GM12878 (cell line): ENCODE measurements at regions not wholly inside any gene's neighbourhood (a gene's known extent, or its start where the extent isn't known, plus 50 kb on each side); places are given as distances from the start of the nearest gene placed in this dataset.

Experiments
- ATAC-seq: fragments of 200-7000 bp; cut with Tn5 transposase; 3 replicates; pipeline ENCODE4 v1.9.1; 2020; ENCODE audit warnings: mild to moderate bottlenecking, moderate library complexity
- BruUV-seq: library from RNA; stranded (reverse); fragments of 400-500 nt; replicated peaks from 2 replicates; lab custom pipeline; 2021; lab: Mats Ljungman, UMichigan
- CTCF ChIA-PET: fragments of 300-600 bp; sonication (Branson Sonifier 250); formaldehyde crosslinking; extraction: SDS; loops from one replicate; lab custom pipeline; 2021; ENCODE audit warnings: inconsistent platforms; lab: Yijun Ruan, JAX
- POLR2A ChIA-PET: fragments of 350-600 bp; formaldehyde crosslinking; extraction: SDS; loops from one replicate; lab custom pipeline; 2021; ENCODE audit warnings: inconsistent platforms; lab: Charles Lee
- RAD21 ChIA-PET: fragments of 300-600 bp; sonication (Branson Sonifier 250); formaldehyde crosslinking; loops from one replicate; lab custom pipeline; 2023; ENCODE audit warnings: antibody characterized with exemption; ENCODE audit not compliant: unreplicated experiment; lab: Charles Lee
- SMC1A ChIA-PET: fragments of 300-600 bp; sonication (Branson Sonifier 250); formaldehyde crosslinking; loops from one replicate; lab custom pipeline; 2023; ENCODE audit not compliant: unreplicated experiment, uncharacterized antibody; lab: Charles Lee
- DNase-seq: peaks from one replicate; pipeline ENCODE4 v3.0.0-alpha.2; 2011; ENCODE audit warnings: low read depth, low spot score
- FAIRE-seq: peaks from 3 replicates; lab custom pipeline; 2011; peaks lifted over from hg19 to GRCh38; lab: Jason Lieb, UNC
- H2AFZ ChIP-seq: 2 replicates; pipeline ENCODE4 v1.6.0; 2011; ENCODE audit warnings: low read depth, low read length, control low read depth; ENCODE audit not compliant: control insufficient read depth
- H3K27ac ChIP-seq: 2 replicates; pipeline ENCODE4 v1.5.1; 2011; ENCODE audit warnings: control low read depth; ENCODE audit not compliant: control insufficient read depth, insufficient read depth
- H3K27me3 ChIP-seq, 2 experiments: replicated peaks in 1 of 2; 2 replicates each; pipeline versions ENCODE4 v1.6.0 to v1.6.1; 2011; ENCODE audit warnings: low read length in 1 of 2; ENCODE audit not compliant: control insufficient read depth in 2 of 2, insufficient read depth in 2 of 2
- H3K36me3 ChIP-seq, 2 experiments: 2 replicates each; pipeline ENCODE4 v1.5.1; 2011; ENCODE audit warnings: low read length in 1 of 2; ENCODE audit not compliant: control insufficient read depth in 2 of 2, insufficient read depth in 2 of 2
- H3K4me1 ChIP-seq: 2 replicates; pipeline ENCODE4 v1.6.1; 2011; ENCODE audit warnings: mild to moderate bottlenecking, low read length, moderate library complexity, mixed read lengths; ENCODE audit not compliant: control insufficient read depth, insufficient read depth
- H3K4me2 ChIP-seq: 2 replicates; pipeline ENCODE4 v1.6.0; 2011; ENCODE audit warnings: control low read depth; ENCODE audit not compliant: control insufficient read depth, insufficient read depth
- H3K4me3 ChIP-seq: fragments of 200-600 bp; sonication (generic); 2 replicates; pipeline ENCODE4 v1.5.1; 2016
- H3K79me2 ChIP-seq: 2 replicates; pipeline ENCODE4 v1.6.0; 2011; ENCODE audit warnings: low read length; ENCODE audit not compliant: control insufficient read depth, insufficient read depth
- H3K9ac ChIP-seq: 2 replicates; pipeline ENCODE4 v1.8.0; 2011; ENCODE audit warnings: low read length, control low read depth, mixed read lengths; ENCODE audit not compliant: control insufficient read depth, insufficient read depth
- H3K9me3 ChIP-seq: replicated peaks from 3 replicates; pipeline ENCODE4 v1.5.1; 2011; ENCODE audit warnings: mild to moderate bottlenecking, low read length; ENCODE audit not compliant: control insufficient read depth, insufficient read depth
- H4K20me1 ChIP-seq: 2 replicates; pipeline ENCODE4 v1.6.0; 2011; ENCODE audit not compliant: control insufficient read depth, insufficient read depth
- CUX1 ChIP-seq: IDR thresholded peaks from 2 replicates; pipeline ENCODE4 v1.6.1; 2012; ENCODE audit warnings: improper control_type of control experiment, low read depth, low read length; ENCODE audit not compliant: insufficient replicate concordance
- FOXM1 ChIP-seq: IDR thresholded peaks from 2 replicates; pipeline ENCODE4 v1.6.1; 2012; ENCODE audit warnings: low read depth, mild to moderate bottlenecking, inconsistent platforms, low read length, moderate library complexity
- HDAC2 ChIP-seq: fragments of 200-600 bp; sonication (generic); IDR thresholded peaks from 2 replicates; pipeline ENCODE4 v1.6.1; 2017
- HDAC6 ChIP-seq: fragments of 200-600 bp; sonication (generic); IDR thresholded peaks from one replicate; pipeline ENCODE4 v1.8.0; 2017; ENCODE audit warnings: antibody characterized with exemption; ENCODE audit not compliant: unreplicated experiment
- IKZF1 ChIP-seq: fragments of 450-650 bp; conservative IDR thresholded peaks from 2 replicates; pipeline ENCODE4 v1.6.1; 2017; ENCODE audit warnings: antibody characterized with exemption, mild to moderate bottlenecking
- MEF2A ChIP-seq: IDR thresholded peaks from 2 replicates; pipeline ENCODE4 v1.6.1; 2011; ENCODE audit warnings: low read depth, mild to moderate bottlenecking, low read length, moderate library complexity; ENCODE audit not compliant: insufficient read depth
- PML ChIP-seq: IDR thresholded peaks from 2 replicates; pipeline ENCODE4 v1.6.1; 2012; ENCODE audit warnings: low read length, inconsistent platforms
- RFX5 ChIP-seq: IDR thresholded peaks from 2 replicates; pipeline ENCODE4 v1.6.1; 2011; ENCODE audit warnings: low read depth, low read length, improper control_type of control experiment
- SMAD5 ChIP-seq: IDR thresholded peaks from 2 replicates; pipeline ENCODE4 v1.6.1; 2016; ENCODE audit warnings: antibody characterized with exemption, low read depth
- SP1 ChIP-seq: IDR thresholded peaks from one replicate; pipeline ENCODE4 v1.6.1; 2011; ENCODE audit warnings: low read depth, low read length
- SPI1 ChIP-seq: IDR thresholded peaks from 2 replicates; pipeline ENCODE4 v1.6.1; 2011; ENCODE audit warnings: low read depth, mild to moderate bottlenecking, low read length, moderate library complexity, borderline replicate concordance; ENCODE audit not compliant: insufficient read depth
- SREBF2 ChIP-seq: IDR thresholded peaks from 2 replicates; pipeline ENCODE4 v1.6.1; 2012; ENCODE audit warnings: mild to moderate bottlenecking, low read length
- TBL1XR1 ChIP-seq: IDR thresholded peaks from 2 replicates; pipeline ENCODE4 v1.6.1; 2012; ENCODE audit warnings: low read depth, low read length, improper control_type of control experiment
- TCF3 ChIP-seq: IDR thresholded peaks from 2 replicates; pipeline ENCODE4 v1.6.1; 2012; ENCODE audit warnings: low read depth, mild to moderate bottlenecking, low read length, borderline replicate concordance; ENCODE audit not compliant: insufficient read depth
- TCF7 ChIP-seq: IDR thresholded peaks from 2 replicates; pipeline ENCODE4 v1.6.1; 2014; ENCODE audit warnings: antibody characterized with exemption, borderline replicate concordance
- in situ Hi-C: fragments of 300-500 bp; cut with MboI; formaldehyde crosslinking; loops from 9 replicates; pipeline ENCODE4 v1.14.3; 2018; ENCODE audit warnings: mixed read lengths
- intact Hi-C: fragments of 100-400 bp; cut with micrococcal nuclease; formaldehyde crosslinking; loops from one replicate; pipeline ENCODE4 v1.14.2; 2022; ENCODE audit not compliant: unreplicated experiment
- TF ChIP-seq, protein P1 (sequence below): fragments of 450-650 bp; formaldehyde crosslinking; IDR thresholded peaks from 2 replicates; pipeline ENCODE4 v1.4.0; 2020; ENCODE audit warnings: mild to moderate bottlenecking, moderate library complexity
- TF ChIP-seq, protein P2 (sequence below): fragments of 450-650 bp; IDR thresholded peaks from 2 replicates; pipeline ENCODE4 v1.6.1; 2017; ENCODE audit warnings: borderline replicate concordance

DNA sequence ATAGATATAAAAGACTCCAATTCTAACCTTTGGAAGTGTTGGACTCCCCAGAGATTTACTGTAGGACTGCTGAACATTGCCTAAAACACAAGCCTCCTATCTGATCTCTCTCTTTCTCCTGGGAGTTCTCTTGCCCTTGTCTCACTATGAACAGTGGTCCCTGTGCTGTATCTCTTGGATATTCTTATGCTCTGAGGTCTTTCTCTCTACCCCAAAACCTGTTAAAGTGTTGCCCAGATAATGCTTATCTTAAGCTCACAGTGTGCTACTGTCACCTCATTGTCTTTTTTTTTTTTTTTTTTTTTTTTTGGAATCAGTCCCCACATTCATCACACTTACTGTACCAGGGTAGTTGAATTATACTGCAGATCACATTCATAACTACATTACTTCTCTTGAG, 131.0 kb upstream of the CBLB start:
- H4K20me1 ChIP-seq: no peaks in the 10 kb centered on the region
- RAD21 ChIA-PET: interaction anchor here (0.6 kb wide), 1 partner anchor 122 kb away, joined by 3 read pairs; no protein-coding TSS in a partner anchor
- DNase-seq: no peak
- no peak overlapping the region for H3K4me2 ChIP-seq
- no peak overlapping the region for H3K9ac ChIP-seq
- H3K27me3 ChIP-seq: no peaks in the 10 kb centered on the region
- H2AFZ ChIP-seq: no peak overlapping the region
- H3K36me3 ChIP-seq: no peaks in the 10 kb centered on the region
- CTCF ChIA-PET: no interaction called here
- SMC1A ChIA-PET: no interaction called here
- FAIRE-seq: no peak
- no TSS peak for BruUV-seq
- intact Hi-C loops (loop anchor here (10.0 kb wide), 1 partner anchor 605 kb away; no protein-coding TSS in a partner anchor), in situ Hi-C loops (no loop called here)
- ATAC-seq: no peak
- H3K79me2 ChIP-seq: no peaks in the 10 kb centered on the region
- POLR2A ChIA-PET: no interaction called here
- H3K27ac ChIP-seq: no peak overlapping the region
- no peaks in the 10 kb centered on the region; the same call in 1 of the 3 replicates for H3K9me3 ChIP-seq
- no peak overlapping the region for H3K4me3 ChIP-seq
- no peaks in the 10 kb centered on the region for H3K4me1 ChIP-seq
- no peak for TF ChIP-seq CUX1
- no peak for TF ChIP-seq PML
- no peak for TF ChIP-seq RFX5
- no peak for TF ChIP-seq HDAC2
- TF ChIP-seq SREBF2: no peak
- no peak for TF ChIP-seq TBL1XR1
- TF ChIP-seq IKZF1: no peak
- no peak for TF ChIP-seq TCF7
- no peak for TF ChIP-seq HDAC6
- TF ChIP-seq, protein P1, sequence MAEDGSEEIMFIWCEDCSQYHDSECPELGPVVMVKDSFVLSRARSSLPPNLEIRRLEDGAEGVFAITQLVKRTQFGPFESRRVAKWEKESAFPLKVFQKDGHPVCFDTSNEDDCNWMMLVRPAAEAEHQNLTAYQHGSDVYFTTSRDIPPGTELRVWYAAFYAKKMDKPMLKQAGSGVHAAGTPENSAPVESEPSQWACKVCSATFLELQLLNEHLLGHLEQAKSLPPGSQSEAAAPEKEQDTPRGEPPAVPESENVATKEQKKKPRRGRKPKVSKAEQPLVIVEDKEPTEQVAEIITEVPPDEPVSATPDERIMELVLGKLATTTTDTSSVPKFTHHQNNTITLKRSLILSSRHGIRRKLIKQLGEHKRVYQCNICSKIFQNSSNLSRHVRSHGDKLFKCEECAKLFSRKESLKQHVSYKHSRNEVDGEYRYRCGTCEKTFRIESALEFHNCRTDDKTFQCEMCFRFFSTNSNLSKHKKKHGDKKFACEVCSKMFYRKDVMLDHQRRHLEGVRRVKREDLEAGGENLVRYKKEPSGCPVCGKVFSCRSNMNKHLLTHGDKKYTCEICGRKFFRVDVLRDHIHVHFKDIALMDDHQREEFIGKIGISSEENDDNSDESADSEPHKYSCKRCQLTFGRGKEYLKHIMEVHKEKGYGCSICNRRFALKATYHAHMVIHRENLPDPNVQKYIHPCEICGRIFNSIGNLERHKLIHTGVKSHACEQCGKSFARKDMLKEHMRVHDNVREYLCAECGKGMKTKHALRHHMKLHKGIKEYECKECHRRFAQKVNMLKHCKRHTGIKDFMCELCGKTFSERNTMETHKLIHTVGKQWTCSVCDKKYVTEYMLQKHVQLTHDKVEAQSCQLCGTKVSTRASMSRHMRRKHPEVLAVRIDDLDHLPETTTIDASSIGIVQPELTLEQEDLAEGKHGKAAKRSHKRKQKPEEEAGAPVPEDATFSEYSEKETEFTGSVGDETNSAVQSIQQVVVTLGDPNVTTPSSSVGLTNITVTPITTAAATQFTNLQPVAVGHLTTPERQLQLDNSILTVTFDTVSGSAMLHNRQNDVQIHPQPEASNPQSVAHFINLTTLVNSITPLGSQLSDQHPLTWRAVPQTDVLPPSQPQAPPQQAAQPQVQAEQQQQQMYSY (CRISPR knock-in tag): no peak
- TF ChIP-seq SPI1: no peak
- no peak for TF ChIP-seq SMAD5
- no peak for TF ChIP-seq FOXM1
- TF ChIP-seq TCF3: no peak
- TF ChIP-seq SP1: no peak
- TF ChIP-seq, protein P2, sequence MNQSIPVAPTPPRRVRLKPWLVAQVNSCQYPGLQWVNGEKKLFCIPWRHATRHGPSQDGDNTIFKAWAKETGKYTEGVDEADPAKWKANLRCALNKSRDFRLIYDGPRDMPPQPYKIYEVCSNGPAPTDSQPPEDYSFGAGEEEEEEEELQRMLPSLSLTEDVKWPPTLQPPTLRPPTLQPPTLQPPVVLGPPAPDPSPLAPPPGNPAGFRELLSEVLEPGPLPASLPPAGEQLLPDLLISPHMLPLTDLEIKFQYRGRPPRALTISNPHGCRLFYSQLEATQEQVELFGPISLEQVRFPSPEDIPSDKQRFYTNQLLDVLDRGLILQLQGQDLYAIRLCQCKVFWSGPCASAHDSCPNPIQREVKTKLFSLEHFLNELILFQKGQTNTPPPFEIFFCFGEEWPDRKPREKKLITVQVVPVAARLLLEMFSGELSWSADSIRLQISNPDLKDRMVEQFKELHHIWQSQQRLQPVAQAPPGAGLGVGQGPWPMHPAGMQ: no peak
- TF ChIP-seq MEF2A: no peak
